Transverse colon (tissue), 3 donors: ENCODE measurements at regions not wholly inside any gene's neighbourhood (a gene's known extent, or its start where the extent isn't known, plus 50 kb on each side); places are given as distances from the start of the nearest gene placed in this dataset.

Experiments
- CTCF ChIP-seq, 5 experiments: fragments of 200-600 bp in 3 of 5; fragments of 450-650 bp in 2 of 5; sonication (generic) in 3 of 5; IDR thresholded peaks; 1 replicate in 2 of 5; 2 replicates in 3 of 5; pipeline ENCODE4 v1.5.1; 2016 to 2017; ENCODE audit warnings: antibody characterized with exemption in 5 of 5, inconsistent platforms in 3 of 5, mild to moderate bottlenecking in 2 of 5, moderate library complexity in 1 of 5
- EP300 ChIP-seq: sonication (generic); formaldehyde crosslinking; IDR thresholded peaks from one replicate; pipeline ENCODE4 v1.6.1; 2017; ENCODE audit warnings: antibody characterized with exemption, low read depth
- POLR2A ChIP-seq: fragments of 450-650 bp; IDR thresholded peaks from one replicate; pipeline ENCODE4 v1.6.1; 2016; ENCODE audit warnings: antibody characterized with exemption, mild to moderate bottlenecking, moderate library complexity

- no peak for TF ChIP-seq CTCF (IDR thresholded peaks at IDR 0.05)
- TF ChIP-seq EP300, result no peak
- TF ChIP-seq POLR2A, result no peak
Measured at GRCh38 chr2:57893786-57894185, 152.8 kb upstream of the VRK2 start.
